Ureter (tissue), 1 donor: ENCODE measurements at regions not wholly inside any gene's neighbourhood (a gene's known extent, or its start where the extent isn't known, plus 50 kb on each side); places are given as distances from the start of the nearest gene placed in this dataset.

Experiments
- DNase-seq: peaks from one replicate; pipeline ENCODE4 v3.0.0-alpha.2; 2020; ENCODE audit warnings: low spot score
- donor health status: DM: yes; HTN: yes; CAD: no.

DNA sequence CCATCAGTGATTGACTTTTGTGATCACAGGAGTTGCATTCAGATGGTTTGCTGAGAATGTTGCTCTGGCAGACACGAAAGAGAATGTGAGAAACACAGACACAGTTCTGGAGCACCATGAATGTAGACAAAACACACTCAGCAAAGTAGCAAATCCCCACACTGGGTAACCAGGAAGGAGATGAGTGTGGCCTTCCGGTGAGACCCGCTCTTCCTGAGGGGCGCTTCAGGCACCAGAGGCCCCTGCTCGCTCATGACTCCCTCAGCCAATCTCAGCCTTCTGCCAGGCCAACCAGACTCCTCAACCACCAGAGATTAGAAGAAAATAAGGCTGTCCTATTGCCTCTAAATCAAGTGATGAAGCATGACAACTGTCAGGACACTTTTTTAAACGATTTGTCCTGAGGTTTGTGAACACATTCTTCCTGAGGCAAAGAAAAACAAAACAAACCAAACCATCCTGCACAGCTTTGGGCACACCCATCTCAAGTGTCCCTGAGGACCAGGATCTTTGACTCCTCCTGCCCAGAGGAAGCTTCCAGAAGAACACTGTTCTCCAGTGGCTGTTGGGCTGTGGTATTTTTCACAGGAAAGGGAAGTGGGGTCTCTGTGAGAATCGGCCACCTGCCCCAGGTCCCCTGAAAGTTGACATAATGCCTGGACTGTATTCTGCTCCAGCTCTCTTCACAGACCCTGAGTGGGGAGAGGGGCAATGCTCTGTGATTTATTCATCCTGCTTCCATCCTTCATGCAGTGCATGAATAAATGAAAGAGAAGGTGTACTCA lies 152.8 kb downstream of the BCL11A start:
- no peak for DNase-seq

DNA sequence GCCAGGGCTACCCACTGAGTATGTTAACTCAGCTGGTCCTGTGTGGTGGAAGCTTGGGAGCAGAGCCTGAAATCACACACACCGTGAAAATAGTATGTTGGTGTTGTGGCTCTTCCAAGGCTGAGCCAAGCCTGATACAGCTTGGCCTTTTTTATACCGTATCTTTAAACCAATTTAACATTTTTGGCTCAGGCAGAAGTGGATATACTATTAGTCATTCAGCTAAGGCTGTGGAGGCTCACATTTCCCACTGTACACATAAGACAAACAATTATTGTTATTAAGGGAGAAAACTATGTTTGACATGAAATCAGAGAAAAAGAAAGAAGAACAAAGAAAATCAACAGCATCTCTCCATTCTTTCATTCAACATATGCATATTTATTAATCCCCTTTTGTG lies 159.0 kb downstream of the BCL11A start:
- no peak for DNase-seq

DNA sequence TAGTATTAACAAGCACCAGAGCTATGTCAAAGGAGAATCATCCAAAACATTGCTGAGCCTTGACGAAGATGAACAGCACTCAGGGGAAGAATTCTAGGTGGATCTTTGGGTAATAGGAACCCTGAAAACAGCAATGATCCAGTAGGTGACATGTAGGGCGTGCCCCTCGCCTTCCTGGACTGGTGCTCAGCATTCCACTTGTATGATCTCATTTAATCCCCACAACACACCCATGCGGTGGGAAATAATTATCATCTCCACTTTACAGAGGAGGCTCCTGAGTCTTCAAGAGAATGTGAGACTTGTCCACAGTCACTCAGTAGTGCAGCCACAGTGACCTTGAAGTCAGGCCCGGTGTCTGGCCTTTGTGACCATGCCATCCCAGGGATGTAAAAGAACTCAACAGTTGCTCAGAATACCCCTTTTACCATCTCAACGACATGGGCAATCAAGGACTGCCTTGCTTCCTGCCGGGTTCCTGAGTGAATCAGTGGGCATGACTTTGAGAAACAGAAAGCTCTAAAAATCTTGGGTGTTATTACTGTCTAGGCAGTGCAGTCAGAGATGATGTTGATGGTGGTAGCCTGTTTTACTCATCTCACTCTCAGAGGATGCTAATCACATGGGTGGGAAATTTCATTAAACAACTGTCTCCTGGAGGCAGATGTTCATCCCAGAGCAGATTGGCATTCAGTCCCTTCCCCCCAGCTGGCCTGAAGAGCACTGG lies 161.6 kb downstream of the BCL11A start:
- DNase-seq = no peak

GRCh38 chr2:60391230-60391629 lies 162.2 kb downstream of the BCL11A start:
- no peak for DNase-seq

DNA sequence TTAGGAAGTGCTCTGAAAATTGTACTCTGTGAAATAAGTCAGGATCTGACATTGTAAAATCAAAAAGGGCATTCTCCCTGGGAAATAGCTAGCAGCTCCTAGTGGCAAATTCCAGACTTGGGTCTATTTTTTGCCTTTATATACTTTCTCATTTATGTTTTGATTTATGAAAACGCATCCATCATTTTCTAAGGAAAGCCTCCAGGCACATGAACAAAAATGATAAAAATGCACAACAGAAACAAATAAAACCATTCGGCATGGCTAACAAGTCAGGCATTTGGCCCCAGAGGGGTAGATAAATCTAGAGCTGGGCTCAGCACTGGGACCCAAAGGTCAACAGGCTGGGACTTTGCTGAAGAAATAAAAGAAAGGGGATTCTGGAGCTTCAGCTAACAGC lies 167.0 kb downstream of the BCL11A start:
- no peak for DNase-seq

DNA sequence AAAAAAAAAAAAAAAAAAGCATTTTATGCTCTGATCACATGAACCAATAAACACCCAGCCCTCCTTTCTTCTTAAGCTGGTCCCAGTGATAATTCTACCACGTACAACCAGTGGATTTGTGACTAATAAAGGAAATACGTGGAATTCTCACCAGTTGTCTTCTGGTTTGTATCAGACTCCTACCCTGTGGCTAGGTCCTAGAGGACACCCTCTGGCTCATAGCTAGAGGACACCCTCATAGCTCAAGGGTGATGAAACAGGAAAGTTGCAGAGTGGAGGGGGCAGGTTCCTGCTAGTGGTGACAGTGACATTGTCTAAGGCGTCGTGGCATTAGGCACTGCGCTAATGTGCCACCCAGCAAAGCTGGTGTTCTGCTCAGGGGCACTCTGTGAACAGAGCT lies 167.8 kb downstream of the BCL11A start:
- DNase-seq = no peak

DNA sequence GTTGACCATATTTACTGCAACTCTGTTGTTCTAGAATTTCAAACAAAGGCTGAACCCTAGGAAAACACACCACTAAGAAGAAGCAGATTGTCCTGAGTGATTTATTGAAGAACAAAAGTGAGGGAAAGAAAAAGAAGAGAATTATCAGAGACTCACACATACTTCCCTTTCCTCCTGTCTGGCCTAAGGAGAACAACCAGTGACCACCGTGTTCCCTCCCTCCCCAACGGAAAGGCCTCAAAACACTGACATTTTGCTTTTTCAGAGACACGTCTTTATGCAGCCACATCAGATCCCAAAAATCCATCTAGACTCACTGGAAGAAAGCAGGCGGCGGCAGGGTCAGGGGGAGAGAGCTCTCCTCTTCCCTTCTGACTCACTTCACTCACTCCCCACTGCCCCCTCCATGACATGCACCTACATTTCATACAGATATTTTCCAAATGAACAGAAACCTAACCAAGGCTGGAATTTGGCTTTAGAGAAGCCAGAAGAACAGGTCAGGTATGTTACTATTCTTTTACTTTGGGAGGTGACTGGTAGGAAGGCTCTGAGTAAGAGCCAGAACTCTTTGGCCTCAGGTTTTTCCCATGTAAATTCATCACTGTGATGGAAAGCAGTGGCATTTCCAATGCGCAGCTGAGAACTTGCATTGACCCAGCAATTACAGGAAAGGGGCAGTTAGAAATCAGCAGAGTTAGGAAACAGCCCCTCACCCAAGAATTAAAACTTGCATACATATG lies 169.9 kb downstream of the BCL11A start:
- no peak for DNase-seq

GRCh38 chr2:60380411-60380810 lies 173.0 kb downstream of the BCL11A start:
- no peak for DNase-seq

- DNase-seq = no peak
These were observed 173.8 kb downstream of the BCL11A start for GRCh38 chr2:60379684-60380083.

- DNase-seq = no peak
These were observed 174.2 kb downstream of the BCL11A start for GRCh38 chr2:60379216-60379615.

DNA sequence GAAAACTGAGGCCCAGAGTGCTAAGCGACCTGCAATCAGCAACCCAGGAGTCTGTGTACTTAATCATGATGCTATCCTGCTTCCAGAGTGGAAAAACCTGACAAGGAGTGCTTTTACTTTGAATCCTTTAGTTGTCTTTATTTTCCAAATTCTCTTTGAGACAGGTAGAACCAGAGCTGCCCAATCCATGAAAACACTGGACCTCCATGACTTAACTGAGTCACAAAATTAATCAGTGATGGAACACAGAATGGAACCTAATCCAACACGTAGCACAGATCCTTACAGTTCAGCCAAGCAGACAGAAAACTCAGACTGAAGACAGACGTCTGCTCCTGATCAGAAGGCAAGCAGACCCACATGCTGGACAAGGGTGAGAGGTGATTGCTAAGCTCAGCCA lies 175.6 kb downstream of the BCL11A start:
- no peak for DNase-seq

DNA sequence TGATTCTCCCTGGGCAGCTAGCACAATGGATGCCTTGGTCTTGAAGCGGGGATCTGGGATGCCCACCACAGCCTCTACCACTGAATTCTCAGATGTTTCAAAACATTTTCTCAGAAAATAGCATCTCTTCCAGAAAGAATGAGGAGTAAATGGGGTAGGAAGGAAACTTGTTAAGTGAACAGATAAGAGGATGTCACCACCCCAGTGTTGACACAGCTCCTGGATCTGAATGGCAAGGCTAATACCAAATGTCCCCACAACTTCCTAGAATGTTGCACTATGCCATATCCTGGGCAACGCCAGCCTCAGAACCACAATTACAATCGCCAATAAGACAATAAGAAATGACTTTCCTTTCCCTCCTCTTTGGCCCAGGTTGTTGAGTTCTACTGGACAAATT lies 177.2 kb downstream of the BCL11A start:
- DNase-seq = no peak

DNA sequence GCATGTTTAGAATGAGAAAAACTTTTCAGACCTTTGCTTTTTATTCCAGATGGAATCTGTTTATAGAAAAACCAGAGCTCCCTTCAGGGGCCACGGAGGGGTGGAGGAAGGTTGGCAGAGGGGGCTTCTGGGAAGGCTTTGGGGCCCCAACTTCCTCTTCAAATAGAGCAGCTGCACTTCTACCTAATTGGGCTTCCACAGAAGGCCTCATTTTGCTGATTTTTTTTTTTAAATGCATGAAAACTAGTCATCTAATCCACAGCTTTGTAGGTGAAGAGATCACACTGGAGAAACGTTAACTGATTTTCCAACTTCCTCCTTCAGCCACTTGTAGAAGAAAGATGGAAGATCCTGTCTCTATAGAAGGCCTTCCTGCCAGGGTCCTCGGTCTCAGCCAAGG lies 181.8 kb downstream of the BCL11A start:
- no peak for DNase-seq

DNA sequence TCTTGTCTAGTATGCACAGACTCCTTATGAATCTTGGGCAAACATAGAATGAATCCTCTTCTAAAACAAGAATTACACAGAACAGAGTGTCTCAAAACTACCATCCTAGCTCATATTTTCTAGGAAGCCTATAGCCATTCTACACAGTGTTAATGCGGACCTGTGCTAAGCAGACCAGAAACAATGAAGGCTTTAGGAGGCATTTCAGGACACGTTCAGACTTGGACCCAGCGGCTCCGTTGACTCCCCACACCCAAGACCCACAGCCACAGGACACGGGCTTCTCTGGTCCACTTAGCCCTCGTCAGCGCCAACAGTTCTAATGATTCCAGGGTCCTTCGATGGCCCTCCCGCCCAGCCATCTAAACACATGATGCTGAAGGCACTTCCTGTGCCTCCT lies 182.2 kb downstream of the BCL11A start:
- no peak for DNase-seq

DNA sequence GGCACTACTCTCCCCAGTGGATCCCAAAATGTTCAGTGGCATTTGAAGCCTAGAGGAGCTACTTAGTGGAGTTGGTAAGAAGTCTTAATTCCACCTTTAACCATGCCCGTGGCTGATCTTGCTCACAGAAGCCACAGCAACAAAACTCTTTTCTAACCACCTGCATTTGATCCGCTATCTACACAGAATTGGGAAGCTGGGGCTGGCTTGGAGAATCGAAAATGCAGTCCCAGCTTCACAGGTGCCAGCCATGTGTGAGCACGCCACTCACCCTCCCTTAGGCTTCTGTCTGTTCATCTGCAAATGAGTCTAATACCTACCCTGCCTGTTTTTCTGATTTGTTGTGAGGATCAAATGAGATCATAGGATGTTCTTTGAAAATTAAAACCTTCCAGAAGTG lies 182.6 kb downstream of the BCL11A start:
- DNase-seq = no peak

- DNase-seq = no peak
These were observed 185.0 kb downstream of the BCL11A start for GRCh38 chr2:60368456-60368855.

DNA sequence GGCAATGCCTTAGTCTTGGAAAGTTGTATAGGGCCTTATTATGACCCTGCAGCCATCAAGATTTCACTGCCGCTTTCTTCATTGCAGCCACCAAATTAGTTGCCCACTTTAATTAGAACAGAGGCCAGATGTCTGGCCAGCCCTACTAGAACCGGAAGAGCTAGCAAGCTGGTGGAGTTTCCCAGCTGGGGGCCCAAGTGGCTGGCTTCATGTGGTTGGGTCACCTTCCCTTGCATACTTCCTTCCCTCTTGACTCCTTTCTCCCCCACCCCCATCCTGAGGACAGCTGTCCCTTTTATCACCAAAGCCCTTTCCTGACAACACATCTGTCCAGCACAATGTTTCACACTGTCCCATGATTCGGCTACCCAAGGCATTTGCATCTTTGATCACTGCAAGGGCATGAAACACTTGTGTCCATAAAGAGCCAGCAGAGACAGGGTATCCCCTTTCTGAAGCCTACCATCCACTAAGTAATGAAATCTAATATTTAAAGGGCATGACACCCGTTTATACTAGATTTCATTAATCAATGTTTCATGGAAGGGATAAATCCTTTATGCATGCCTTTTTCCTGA lies 187.2 kb downstream of the BCL11A start:
- no peak for DNase-seq

GRCh38 chr2:60365556-60365955 lies 187.9 kb downstream of the BCL11A start:
- no peak for DNase-seq

- no peak for DNase-seq
These were observed 189.0 kb downstream of the BCL11A start for GRCh38 chr2:60364491-60364890.

DNA sequence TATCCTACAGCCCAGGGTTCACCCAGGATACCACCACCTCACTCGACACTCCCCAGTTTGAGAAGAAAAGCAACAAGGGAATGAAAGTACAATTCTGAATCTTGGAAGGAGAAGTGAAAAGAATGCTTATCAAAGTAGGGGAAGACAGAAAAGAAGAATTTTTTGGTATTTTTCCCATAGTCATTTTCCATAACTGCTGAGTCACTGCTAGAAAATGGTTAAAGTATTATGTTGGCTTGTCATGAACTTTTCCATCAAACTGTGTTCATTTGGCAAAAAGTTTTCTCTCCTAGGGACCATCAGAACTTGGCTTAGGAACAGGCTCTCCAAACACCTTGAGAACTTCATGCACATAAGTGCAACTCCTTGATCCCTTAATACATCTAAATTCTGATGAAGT lies 192.0 kb downstream of the BCL11A start:
- DNase-seq = no peak

- no peak for DNase-seq
These were observed 193.9 kb downstream of the BCL11A start for GRCh38 chr2:60359569-60359968.

- DNase-seq = no peak
These were observed 195.0 kb downstream of the BCL11A start for GRCh38 chr2:60358476-60358875.
